GM18870 (cell line): ENCODE measurements at regions not wholly inside any gene's neighbourhood (a gene's known extent, or its start where the extent isn't known, plus 50 kb on each side); places are given as distances from the start of the nearest gene placed in this dataset.
"Not testable (repeated sequence)": the region's sequence is repeated elsewhere in the genome, so short reads cannot be mapped to it uniquely, and the experiment has no call there.

ENCODE experiments used
- ATAC-seq: cut with Tn5 transposase; IDR thresholded peaks from one replicate; pipeline ENCODE4 v1.9.1; 2021; ENCODE audit warnings: moderate library complexity; ENCODE audit not compliant: unreplicated experiment

GRCh38 chr7:45401851-45402250 lies 172.3 kb upstream of the ADCY1 start:
- ATAC-seq = no peak

GRCh38 chr7:45402480-45403218 lies 171.5 kb upstream of the ADCY1 start:
- ATAC-seq = no peak

GRCh38 chr7:45404622-45405021 lies 169.5 kb upstream of the ADCY1 start:
- ATAC-seq = no peak

- no peak for ATAC-seq
Observed at GRCh38 chr7:45407730-45408408, 166.3 kb upstream of the ADCY1 start.

- no peak for ATAC-seq
Observed at GRCh38 chr7:45408409-45408737, 165.8 kb upstream of the ADCY1 start.

GRCh38 chr7:45410893-45411292 lies 163.3 kb upstream of the ADCY1 start:
- ATAC-seq = no peak

- no peak for ATAC-seq
Observed at GRCh38 chr7:45413419-45413818, 160.7 kb upstream of the ADCY1 start.

GRCh38 chr7:45414226-45414625 lies 159.9 kb upstream of the ADCY1 start:
- no peak for ATAC-seq

GRCh38 chr7:45415265-45415664 lies 158.9 kb upstream of the ADCY1 start:
- ATAC-seq = no peak

- ATAC-seq = no peak
Observed at GRCh38 chr7:45416846-45417245, 157.3 kb upstream of the ADCY1 start.

GRCh38 chr7:45417268-45417667 lies 156.9 kb upstream of the ADCY1 start:
- ATAC-seq = no peak

- ATAC-seq = no peak
Observed at GRCh38 chr7:45417735-45418134, 156.4 kb upstream of the ADCY1 start.

- no peak for ATAC-seq
Observed at GRCh38 chr7:45420843-45421495, 153.2 kb upstream of the ADCY1 start.

GRCh38 chr7:45421806-45422205 lies 152.4 kb upstream of the ADCY1 start:
- no peak for ATAC-seq

GRCh38 chr7:45430397-45430796 lies 143.8 kb upstream of the ADCY1 start:
- no peak for ATAC-seq

- ATAC-seq = no peak
Observed at GRCh38 chr7:45434167-45434784, 139.9 kb upstream of the ADCY1 start.

GRCh38 chr7:45435131-45435530 lies 139.0 kb upstream of the ADCY1 start:
- no peak for ATAC-seq

GRCh38 chr7:45435846-45436245 lies 138.3 kb upstream of the ADCY1 start:
- no peak for ATAC-seq

GRCh38 chr7:45440776-45441175 lies 133.4 kb upstream of the ADCY1 start:
- not testable (repeated sequence) for ATAC-seq

GRCh38 chr7:45443263-45443662 lies 130.9 kb upstream of the ADCY1 start:
- ATAC-seq = no peak

GRCh38 chr7:45446195-45446944 lies 127.8 kb upstream of the ADCY1 start:
- peak; percentile 88 for ATAC-seq
